ENCODE measurements at regions not wholly inside any gene's neighbourhood (a gene's known extent, or its start where the extent isn't known, plus 50 kb on each side); places are given as distances from the start of the nearest gene placed in this dataset.

DNA sequence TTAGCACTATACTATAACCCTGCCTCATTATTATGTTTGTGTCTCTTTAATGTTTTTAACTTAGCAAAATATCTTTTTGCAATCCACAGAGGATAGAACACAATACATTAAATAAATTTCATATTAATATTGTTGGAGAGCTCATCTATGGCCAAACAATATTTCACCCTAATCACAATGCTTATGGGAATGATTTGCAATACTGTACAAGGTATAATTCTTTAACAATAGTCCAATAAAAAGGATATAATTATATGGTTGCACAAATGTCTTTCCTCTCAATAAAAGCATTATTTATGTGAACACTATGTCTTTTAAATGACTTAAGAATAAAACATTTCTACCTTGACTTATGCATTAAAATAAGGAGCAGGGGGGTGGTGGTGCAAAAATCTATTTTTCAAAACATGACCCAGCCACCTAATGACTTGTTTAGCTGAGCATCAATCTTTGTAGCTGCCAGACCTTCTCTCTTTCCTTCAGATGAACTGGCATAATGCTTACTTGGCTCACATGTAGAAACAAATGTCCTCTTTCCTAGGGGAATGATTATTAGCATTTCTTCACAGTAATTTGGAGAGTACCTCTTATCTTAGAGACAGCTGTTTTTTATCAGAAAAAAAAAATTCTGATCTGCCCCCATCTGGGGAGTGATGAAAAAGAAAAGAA, 1933.6 kb upstream of the LRRTM1 start:
- no peak for DNase-seq (ENCODE audit: low read depth)
- TF ChIP-seq, protein P1, sequence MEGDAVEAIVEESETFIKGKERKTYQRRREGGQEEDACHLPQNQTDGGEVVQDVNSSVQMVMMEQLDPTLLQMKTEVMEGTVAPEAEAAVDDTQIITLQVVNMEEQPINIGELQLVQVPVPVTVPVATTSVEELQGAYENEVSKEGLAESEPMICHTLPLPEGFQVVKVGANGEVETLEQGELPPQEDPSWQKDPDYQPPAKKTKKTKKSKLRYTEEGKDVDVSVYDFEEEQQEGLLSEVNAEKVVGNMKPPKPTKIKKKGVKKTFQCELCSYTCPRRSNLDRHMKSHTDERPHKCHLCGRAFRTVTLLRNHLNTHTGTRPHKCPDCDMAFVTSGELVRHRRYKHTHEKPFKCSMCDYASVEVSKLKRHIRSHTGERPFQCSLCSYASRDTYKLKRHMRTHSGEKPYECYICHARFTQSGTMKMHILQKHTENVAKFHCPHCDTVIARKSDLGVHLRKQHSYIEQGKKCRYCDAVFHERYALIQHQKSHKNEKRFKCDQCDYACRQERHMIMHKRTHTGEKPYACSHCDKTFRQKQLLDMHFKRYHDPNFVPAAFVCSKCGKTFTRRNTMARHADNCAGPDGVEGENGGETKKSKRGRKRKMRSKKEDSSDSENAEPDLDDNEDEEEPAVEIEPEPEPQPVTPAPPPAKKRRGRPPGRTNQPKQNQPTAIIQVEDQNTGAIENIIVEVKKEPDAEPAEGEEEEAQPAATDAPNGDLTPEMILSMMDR (IDR thresholded peaks at IDR 0.05; ENCODE audit: insufficient read depth, low read length) = no peak
- H3K4me3 ChIP-seq (ENCODE audit: low read depth, low read length) = no peak overlapping the region

DNA sequence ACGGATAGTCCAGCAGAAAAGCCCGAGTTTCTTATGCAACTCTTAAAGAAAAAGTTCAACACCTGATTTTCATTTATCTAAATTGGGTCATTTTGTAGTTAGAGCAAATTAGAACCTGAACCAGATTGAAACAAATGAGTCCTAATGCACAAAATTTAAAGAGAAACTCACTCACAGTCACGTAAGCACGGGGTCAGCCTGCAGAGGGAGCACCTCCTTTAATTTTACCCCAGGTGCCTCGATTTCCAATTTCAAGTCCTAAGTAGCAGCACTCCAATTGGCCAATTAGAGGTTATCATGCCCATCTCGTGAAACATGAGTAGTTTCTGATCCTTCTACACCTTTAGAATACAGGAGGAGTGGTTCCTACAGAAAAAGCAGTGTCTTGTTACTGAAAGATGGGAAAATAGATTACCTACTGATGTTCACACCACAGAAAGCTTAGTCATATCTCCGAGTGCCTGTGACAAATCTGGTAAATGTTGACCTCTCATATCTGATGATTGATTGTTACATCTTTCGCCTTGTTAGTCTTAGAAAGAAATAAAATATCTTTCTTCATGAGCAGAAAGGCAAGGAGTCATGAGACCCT, 1929.8 kb upstream of the LRRTM1 start:
- no peak overlapping the region for H3K4me3 ChIP-seq (ENCODE audit: low read depth, low read length)
- TF ChIP-seq, protein P1 (IDR thresholded peaks at IDR 0.05; ENCODE audit: insufficient read depth, low read length) = no peak
- no peak for DNase-seq (ENCODE audit: low read depth)

DNA sequence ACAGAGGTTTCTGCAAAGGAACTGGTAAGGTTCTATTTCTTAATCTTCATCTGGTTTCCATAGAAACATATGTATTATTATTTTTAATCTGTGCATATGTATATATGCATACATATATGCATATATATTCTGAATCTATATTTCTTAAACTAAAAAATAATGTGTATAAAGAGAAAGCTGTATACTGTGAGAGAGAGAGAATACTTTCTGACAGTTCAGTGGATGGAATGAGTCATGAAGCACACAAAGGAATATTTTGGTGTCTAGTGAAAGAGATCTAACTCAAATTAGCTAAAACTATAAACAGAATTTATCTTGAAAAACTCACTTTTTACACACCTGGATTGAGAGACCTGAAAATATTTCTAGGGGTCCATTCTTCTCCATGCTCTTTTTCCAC, 1929.3 kb upstream of the LRRTM1 start:
- no peak overlapping the region for H3K4me3 ChIP-seq (ENCODE audit: low read depth, low read length)
- TF ChIP-seq, protein P1 (IDR thresholded peaks at IDR 0.05; ENCODE audit: insufficient read depth, low read length) = no peak
- no peak for DNase-seq (ENCODE audit: low read depth)

DNA sequence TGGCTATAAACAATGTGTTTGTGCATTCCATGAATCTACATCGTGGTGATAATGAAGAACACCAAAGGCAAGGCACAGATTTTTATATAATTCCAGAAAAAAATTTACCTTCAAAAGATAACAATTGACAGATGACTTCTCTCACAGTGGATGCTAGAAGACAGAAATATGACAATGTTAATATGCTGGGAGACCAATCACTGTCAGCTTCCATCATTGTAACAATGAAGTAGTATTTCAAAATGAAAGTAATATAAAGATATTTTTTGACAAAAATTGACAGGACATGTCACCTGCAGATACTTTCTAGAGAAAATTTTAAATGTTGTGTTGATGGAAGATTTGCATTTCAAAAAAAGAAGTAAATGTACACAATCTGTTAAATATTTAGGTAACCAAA, 1925.9 kb upstream of the LRRTM1 start:
- no peak overlapping the region for H3K4me3 ChIP-seq (ENCODE audit: low read depth, low read length)

DNA sequence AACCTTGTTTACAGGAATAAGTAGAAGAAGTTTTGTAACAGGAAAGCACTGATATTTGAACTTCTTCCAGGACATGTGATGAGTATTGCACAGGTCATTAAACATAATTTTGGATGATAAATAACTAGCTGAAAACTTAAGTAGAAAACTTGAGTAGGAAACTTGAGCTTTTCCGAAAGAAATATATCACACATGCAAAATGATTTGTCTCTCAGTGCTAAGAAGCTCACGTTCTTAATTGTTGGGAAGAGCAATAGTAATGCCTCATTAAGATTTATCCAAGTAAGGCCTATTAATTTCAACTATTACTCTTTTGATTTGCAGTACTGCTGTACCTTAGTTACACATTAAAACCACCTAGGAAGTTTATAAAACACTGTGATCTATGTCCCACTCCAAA, 1921.9 kb upstream of the LRRTM1 start:
- no peak overlapping the region for H3K4me3 ChIP-seq (ENCODE audit: low read depth, low read length)
- no peak for DNase-seq (ENCODE audit: low read depth)
- TF ChIP-seq, protein P1 (IDR thresholded peaks at IDR 0.05; ENCODE audit: insufficient read depth, low read length) = no peak

More for the DNA sequence above, 1925.9 kb upstream of the LRRTM1 start:
- no peak for DNase-seq (ENCODE audit: low read depth)
- TF ChIP-seq, protein P1 (IDR thresholded peaks at IDR 0.05; ENCODE audit: insufficient read depth, low read length) = no peak

DNA sequence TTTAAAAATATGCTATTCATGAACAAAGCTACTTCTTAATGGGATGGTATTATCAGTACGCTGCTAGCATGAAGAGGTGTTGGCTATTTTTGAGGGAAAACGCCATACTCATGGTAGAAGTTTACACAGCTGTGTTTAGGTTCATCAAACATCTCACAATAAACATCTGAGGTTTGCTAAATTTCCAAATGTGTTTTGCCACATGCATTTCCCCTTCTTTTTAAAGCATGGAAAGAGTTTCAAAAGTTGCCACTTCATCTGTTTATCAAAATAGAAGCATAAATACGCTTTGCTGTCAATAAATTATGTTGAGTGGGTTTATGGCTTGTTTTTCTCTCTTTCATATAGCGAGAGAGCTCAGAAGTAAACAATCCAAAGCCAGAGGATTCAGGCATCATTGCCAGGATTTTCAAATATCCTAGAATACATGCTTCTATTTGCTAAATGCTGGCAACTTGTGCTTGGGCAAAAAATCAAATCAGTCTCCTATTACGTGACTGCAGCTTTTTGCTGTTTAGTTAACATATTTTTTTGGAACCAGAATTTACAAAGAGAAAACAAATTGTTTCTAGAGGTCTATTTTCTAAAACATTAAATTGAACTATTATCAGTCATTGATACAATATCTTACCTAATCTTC, 1919.9 kb upstream of the LRRTM1 start:
- no peak for DNase-seq (ENCODE audit: low read depth)
- no peak overlapping the region for H3K4me3 ChIP-seq (ENCODE audit: low read depth, low read length)
- TF ChIP-seq, protein P1 (IDR thresholded peaks at IDR 0.05; ENCODE audit: insufficient read depth, low read length) = no peak

All from fibroblast of the aortic adventitia (primary cell).